GM18502 (cell line): ENCODE measurements at regions not wholly inside any gene's neighbourhood (a gene's known extent, or its start where the extent isn't known, plus 50 kb on each side); places are given as distances from the start of the nearest gene placed in this dataset.
"Not testable (repeated sequence)": the region's sequence is repeated elsewhere in the genome, so short reads cannot be mapped to it uniquely, and the experiment has no call there.

Experiments
- ATAC-seq: cut with Tn5 transposase; IDR thresholded peaks from one replicate; pipeline ENCODE4 v1.9.1; 2021; ENCODE audit warnings: mild to moderate bottlenecking; ENCODE audit not compliant: unreplicated experiment, poor library complexity

DNA sequence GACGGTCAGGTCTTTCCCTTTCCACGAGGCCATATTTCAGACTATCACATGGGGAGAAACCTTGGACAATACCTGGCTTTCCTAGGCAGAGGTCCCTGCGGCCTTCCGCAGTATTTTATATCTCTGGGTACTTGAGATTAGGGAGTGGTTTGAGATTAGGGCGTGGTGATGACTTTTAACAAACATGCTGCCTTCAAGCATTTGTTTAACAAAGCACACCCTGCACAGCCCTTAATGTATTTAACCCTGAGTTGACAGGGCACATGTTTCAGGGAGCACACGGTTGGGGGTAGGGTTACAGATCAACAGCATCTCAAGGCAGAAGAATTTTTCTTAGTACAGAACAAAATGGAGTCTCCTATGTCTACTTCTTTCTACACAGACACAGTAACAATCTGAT, 80.5 kb upstream of the ST8SIA4 start:
- ATAC-seq, result not testable (repeated sequence)

DNA sequence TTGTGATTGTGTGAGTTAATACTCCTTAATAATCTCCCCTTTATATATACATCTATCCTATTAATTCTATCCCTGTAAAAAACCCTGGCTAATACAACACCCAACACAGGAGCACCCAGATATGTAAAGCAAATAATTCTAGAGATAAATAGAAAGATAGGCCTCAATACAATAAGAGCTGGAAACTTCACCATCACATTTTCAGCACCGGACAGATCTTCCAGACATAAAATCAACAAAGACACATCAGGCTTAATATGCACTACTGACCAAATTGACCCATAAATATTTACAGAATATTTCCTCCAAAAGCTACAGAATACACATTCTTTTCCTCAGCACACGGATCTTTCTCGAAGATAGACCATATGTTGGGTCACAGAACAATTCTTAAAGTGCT, 71.0 kb upstream of the ST8SIA4 start:
- no peak for ATAC-seq

DNA sequence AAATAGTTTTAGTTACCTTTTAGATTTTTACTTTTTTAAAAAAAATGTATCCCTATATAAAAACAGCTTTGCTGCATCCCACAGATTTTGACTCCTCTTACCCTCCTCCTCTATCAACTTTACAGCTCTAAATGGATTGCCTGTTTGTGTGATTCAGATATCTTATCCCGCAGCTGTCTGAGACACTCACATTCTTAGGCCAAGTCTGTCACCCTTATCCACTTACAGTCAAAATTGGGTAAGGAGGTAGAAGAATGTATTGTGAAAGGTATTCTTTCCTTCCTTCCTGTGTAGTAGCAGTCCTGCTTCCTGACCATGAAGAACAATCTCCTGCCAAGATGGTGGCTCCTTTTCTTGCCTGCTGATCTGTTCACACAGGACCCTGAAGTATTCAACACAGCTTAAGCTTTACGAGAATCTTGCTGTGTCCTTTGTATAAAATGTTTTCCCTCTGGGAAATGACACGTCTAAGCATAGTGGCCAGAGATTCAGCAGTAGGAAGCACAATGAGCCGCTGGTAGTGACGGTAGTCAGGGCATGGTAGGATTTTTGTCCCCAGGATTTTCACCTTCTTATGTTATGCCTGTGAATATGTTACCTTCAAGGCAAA, 67.7 kb upstream of the ST8SIA4 start:
- ATAC-seq, result no peak

DNA sequence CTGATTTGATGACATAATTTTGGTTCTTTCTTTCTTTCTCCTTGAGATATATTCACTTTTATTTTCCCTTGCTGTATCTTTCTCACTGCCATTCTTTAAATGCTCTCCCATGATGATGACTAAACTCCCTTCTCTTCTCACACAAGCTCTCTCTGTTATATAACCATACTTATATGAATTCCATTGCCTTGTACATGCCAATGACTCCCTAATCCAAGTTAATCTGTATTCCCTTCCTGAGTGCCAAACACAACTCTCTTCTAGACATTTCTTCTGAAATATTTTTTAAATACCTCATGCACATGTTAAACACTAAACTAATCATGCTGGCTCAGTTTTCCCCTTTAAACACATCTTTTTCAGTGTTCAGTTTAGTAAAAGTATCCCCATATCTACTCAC, 62.2 kb upstream of the ST8SIA4 start:
- no peak for ATAC-seq
